HG03175 (cell line): ENCODE measurements at regions not wholly inside any gene's neighbourhood (a gene's known extent, or its start where the extent isn't known, plus 50 kb on each side); places are given as distances from the start of the nearest gene placed in this dataset.
"Not testable (repeated sequence)": the region's sequence is repeated elsewhere in the genome, so short reads cannot be mapped to it uniquely, and the experiment has no call there.

Experiments used
- ATAC-seq: cut with Tn5 transposase; IDR thresholded peaks from one replicate; pipeline ENCODE4 v1.9.1; 2021; ENCODE audit warnings: mild to moderate bottlenecking, moderate library complexity; ENCODE audit not compliant: unreplicated experiment

GRCh38 chr16:75780669-75781068 is 54.4 kb upstream of the CPHXL start:
- no peak for ATAC-seq

DNA sequence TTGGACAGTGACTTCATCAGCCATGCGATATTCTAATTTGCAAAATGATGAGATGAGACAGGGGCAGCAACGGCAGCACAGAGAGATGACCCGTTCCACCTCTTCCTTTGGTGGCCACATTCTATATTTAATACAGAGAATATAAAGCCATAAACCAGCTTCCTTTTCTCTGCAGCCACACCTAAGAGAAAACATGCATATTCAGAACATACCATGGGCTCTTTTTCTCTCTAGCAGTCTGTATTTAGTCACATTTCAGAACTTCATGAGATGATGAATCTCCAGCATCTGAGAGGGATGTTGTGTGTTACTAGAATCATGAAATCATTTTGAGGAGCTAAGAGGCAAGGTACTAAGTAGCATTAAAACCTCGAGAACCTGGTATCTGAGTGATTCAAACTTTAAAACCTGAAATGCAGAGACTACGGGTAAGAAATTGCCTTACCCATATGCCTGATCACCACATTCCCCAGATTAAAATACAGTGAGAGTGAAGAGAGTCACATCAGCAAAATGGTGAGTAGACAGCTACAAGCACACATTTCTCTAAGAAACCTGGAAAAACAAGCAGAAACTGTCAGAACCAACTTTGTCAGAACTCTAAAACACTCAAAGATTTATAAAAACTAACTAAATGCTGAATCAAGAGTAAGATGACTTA is 55.5 kb upstream of the CPHXL start:
- ATAC-seq = no peak

- ATAC-seq = no peak
Observed at GRCh38 chr16:75787440-75787839, 61.1 kb upstream of the CPHXL start.

GRCh38 chr16:75789237-75789636 is 62.9 kb upstream of the CPHXL start:
- ATAC-seq = peak; percentile 69

DNA sequence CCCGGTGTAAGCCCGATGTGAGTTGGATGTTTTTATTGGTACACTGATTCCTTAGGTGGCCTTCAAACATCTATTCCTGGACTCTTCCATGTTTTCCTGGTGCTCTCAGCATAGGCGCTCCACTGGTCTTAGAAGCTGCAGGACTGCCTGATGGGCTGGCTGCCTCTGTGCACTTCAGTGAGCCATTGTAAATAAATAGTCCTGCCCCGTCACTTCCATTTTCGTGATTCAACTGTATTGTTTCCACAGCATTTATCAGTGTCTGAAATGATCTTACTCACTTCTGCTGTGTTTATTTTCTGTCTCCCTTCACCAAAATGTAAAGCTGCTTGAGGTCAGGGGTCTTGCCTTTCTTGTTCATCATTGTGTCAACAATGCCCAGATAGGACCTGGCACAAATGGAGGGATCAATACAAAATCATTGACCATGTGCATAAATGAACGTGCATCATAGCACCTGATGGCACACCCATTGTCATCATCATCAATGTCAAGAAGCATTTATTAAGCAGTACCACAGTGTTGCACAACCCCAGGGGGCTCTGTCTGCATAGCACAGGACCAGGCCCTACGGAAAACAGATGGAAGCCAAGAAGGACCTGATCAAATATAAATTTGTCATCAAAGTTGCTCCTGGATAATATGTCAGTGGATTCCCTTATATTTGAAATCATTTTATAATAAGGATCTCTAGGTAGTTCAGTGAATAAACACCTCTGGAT is 66.6 kb upstream of the CPHXL start:
- no peak for ATAC-seq

GRCh38 chr16:75793641-75794040 is 67.4 kb upstream of the CPHXL start:
- ATAC-seq = no peak

- no peak for ATAC-seq
Observed at GRCh38 chr16:75794426-75794825, 68.1 kb upstream of the CPHXL start.

GRCh38 chr16:75798714-75799113 is 72.4 kb upstream of the CPHXL start:
- ATAC-seq = no peak

GRCh38 chr16:75801307-75801706 is 75.0 kb upstream of the CPHXL start:
- no peak for ATAC-seq

- no peak for ATAC-seq
Observed at GRCh38 chr16:75803753-75804152, 77.5 kb upstream of the CPHXL start.

- no peak for ATAC-seq
Observed at GRCh38 chr16:75804368-75804767, 78.1 kb upstream of the CPHXL start.

DNA sequence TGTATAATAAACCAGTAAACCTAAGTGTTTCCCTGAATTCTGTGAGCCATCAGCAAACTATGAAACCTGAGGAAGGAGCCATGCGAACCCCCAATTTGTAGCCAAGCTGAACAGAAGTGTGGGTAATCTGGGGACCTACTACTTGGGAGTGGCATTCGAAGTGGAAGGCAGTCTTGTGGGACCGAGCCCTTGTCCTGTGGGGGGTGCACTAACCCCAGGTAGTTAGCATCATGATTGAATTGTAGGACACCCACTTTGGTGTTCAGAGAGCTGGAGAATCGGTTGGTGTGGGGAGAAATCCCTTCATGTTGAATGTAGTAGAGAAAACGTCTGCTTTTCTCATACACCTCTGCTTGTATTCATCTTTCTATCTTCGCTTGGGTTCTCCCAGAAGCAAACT is 79.7 kb upstream of the CPHXL start:
- no peak for ATAC-seq

- ATAC-seq = no peak
Observed at GRCh38 chr16:75806487-75806886, 80.2 kb upstream of the CPHXL start.

DNA sequence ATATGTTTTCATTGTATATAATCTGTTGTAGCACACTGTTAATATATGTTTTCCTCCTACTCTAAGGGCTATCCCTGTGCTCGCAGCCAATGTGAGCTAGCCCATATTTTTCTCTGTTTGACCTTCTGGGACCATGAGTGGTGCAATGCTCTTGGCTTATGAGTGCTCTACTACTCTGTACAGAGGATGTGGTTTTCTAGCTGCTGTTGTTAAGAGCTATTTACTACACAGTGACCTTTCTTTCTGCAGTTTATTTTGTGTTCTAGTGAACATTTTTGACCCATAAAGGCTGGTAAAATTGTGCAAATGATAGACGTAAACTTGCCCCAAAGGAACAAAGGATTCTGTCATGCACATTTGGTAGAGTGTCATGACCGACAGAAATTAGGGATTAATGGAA is 84.1 kb upstream of the CPHXL start:
- no peak for ATAC-seq

GRCh38 chr16:75811020-75811634 is 84.8 kb upstream of the CPHXL start:
- no peak for ATAC-seq

GRCh38 chr16:75818491-75818890 is 92.2 kb upstream of the CPHXL start:
- ATAC-seq = no peak

GRCh38 chr16:75820672-75821071 is 94.4 kb upstream of the CPHXL start:
- no peak for ATAC-seq

- no peak for ATAC-seq
Observed at GRCh38 chr16:75821117-75821516, 94.8 kb upstream of the CPHXL start.

- not testable (repeated sequence) for ATAC-seq
Observed at GRCh38 chr16:75825750-75826149, 99.5 kb upstream of the CPHXL start.

- not testable (repeated sequence) for ATAC-seq
Observed at GRCh38 chr16:75827372-75828038, 101.2 kb upstream of the CPHXL start.

GRCh38 chr16:75833385-75833784 is 107.1 kb upstream of the CPHXL start:
- not testable (repeated sequence) for ATAC-seq
